ENCODE measurements at regions not wholly inside any gene's neighbourhood (a gene's known extent, or its start where the extent isn't known, plus 50 kb on each side); places are given as distances from the start of the nearest gene placed in this dataset.

- no peak for TF ChIP-seq CTCF (IDR thresholded peaks at IDR 0.05)
- no peak for TF ChIP-seq POLR2A (IDR thresholded peaks at IDR 0.05)
These were observed 155.9 kb downstream of the AXIN2 start for GRCh38 chr17:65405563-65405962.
